GM19463 (cell line): ENCODE measurements at regions not wholly inside any gene's neighbourhood (a gene's known extent, or its start where the extent isn't known, plus 50 kb on each side); places are given as distances from the start of the nearest gene placed in this dataset.

ENCODE experiments used
- ATAC-seq: cut with Tn5 transposase; IDR thresholded peaks from one replicate; pipeline ENCODE4 v1.9.1; 2021; ENCODE audit warnings: mild to moderate bottlenecking, moderate library complexity; ENCODE audit not compliant: unreplicated experiment

DNA sequence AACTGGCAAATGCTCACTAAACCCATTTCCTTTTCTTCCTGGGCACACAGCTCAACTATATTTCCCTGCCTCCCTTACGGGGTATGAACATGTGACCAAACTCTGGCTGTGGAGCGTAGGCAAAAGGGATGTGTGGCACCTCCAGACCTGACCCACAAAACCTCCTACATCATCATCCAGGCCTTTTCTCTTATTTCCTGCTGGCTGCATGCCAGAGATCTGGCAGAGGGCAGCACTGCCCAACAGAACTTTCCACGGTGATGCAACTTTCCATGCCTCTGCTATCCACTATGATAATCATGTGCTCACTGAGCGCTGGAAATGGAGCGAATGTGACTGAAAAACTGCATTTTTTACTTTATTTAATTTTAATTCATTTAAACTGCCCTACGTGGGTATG is 99.6 kb upstream of the CACNA1E start:
- ATAC-seq: no peak

DNA sequence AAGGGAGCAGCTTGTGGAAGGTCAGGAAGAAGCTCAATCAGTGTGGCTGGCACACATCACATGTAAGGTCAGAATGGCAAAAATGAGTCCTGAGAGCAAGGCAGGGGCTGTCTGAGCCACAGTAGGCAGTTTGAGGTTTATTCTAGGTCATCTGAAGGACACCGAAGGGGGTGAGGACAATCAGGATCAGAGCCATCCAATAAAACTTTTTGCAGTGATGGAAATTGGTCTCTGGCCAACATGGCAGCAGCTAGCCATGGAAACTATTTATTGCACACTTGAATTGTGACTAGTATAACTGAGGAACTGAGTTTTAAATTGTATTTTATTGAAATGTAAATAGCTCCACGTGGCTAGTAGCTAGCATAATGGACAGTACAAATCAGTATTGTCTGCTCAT is 97.0 kb upstream of the CACNA1E start:
- no peak for ATAC-seq

DNA sequence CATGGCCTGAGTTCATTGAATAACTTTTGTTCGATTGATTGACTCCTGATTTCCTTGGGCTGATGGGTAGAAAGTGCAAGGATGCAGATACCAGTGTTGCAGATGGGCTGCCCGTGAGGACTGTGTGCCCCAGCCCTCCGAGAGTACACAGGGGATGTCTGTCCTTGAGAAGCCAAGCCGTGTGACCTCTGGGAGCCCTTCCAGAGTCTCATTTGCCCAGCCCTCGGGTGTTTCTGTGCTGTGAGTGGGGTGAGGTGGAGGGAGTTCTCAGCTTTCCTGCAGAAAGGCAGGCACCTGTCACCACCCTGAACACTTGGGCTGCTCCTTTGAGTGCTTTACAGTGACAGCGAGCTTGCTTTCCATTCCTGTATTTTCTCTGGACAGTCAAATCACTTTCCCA is 96.4 kb upstream of the CACNA1E start:
- no peak for ATAC-seq

DNA sequence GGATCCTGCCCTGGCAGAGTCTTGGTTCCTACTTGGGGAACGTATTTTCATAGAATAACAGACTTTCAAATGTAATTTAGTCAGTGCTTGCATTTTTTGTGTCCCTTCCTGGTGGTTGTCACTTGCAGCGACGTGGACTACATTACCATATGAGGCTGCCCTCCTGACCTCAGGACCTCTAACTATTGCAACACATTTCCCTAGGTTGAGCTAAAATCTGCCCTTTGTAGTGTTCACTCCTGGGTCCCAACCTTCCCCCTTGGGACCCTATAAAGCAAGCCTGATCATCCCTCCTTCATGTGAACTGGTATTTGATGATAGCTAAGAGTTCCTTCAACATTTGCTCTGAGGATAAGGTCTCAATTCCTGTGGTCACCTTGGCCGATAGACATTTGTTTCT is 95.6 kb upstream of the CACNA1E start:
- no peak for ATAC-seq

DNA sequence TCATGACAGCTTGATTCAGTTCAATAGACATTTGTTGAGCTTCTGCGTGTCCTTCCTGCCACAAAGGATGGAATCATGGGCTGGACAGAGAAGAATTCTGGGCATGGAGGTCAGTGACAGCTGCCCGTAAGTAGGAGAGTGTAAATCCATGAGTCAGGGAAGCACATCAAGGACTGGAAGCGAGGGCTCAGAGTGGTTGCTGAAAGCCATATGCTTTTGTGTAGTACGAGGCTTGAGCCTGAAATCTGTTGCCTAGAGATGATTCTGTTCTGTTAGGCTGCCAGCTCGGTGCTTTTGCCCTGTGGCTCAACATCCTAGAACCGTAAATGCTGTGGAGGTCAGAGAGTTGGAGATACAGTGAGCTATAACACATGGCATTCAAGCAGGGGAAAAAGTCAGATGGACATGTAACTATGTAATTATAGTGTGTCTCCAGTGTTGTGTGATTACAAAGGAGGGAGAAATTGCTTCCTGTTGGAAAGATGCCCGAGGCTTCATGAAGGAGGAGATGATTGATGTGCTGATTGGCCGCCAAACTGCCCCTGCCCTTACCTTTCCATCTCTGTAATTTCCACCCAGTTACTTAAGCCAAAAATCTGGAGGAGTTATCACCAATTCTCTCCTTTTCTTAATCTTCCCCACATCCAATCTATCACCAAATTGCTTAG is 92.8 kb upstream of the CACNA1E start:
- ATAC-seq: no peak

DNA sequence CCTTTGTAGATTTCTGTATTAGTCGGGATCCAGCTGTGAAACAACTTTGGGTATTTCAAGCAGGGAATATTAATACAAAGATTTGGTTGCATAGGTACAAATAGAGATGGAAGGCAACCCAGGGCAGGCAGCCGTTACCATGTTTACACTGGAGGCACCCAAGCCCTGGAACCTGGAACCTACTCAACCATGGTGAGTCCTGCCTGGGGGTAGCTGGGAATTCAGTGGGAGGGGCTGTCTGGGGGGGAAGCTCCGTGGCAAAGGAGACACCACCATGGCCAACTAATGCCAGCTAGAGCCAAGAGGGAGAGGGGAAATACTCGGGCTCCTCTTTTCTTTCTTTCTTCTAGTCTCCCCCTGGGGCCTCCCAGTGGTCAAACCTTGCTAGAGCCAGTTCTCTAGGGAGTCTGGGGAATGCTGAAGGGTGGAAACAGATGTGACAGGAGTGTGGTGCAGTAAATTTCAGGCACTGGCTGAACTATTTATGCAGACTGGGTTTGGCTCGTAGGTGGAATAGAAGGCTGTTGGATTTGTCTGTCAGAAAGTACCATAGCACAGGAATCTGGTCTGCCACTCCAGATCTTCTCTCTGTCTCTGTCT is 91.9 kb upstream of the CACNA1E start:
- ATAC-seq: no peak

DNA sequence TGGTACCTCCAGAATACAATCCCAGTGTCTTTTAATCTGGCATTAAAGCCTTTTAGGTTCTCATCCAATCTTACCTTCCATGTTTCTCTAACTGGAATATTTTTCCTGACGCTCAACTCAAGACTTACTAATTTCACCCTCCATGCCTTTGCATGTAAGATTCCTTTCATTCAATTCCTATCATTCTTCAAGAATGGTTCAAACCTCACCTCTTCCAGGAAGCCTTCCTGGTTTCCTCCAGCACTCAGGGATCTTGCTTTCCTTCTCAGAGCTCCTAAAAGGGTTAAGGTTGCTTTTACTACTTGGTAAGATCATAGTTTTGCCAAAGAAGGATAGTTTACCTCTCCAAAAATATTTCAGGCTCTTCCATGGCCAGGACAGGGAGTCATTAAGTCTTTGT is 91.2 kb upstream of the CACNA1E start:
- no peak for ATAC-seq

DNA sequence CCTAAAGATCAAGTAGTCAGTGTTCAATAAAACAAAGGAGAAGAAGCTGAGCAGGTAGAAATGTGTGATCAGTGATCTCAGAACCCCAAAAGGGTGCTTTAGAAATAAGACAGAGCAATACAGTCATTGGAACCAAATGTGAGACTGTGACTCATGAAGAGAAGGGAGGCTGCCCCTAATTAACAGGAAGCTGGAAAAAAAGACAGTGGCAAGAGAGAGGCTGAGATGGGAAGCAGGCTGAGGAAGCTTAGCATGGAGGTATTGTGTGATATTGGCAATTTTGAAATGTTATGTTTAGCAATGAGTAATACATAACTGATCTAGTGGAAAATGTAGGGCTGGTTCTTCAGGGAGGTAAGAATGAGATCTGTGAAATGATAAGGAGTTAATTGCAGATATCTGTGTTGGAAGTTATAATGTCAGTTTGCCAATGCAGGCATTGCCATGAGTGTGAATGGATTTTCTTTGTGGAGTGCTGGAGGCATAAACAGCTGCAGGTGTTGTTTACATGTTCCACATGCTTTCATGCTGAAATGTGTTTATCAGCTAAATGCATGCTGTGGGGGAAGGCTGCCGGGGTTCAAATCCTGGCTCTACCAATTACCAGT is 90.6 kb upstream of the CACNA1E start:
- no peak for ATAC-seq

DNA sequence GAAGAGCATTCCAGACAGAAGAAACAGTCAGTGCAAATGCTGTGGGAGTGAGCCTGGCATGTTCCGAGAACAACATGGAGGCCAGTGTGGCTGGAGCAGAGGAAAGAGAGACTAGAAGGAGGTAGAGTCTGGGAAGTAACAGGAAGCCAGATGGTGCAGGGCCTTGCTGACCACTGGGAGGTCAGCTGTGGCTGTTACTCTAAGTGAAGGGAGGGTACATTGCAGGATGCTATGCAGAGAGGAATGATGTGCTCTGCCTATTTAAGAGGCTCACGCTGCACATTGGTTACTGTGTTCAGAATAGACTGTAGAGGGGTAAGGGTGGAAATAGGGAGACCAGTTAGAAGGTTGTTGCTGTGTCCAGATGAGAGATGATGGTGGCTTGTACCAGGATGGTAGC is 88.6 kb upstream of the CACNA1E start:
- no peak for ATAC-seq

DNA sequence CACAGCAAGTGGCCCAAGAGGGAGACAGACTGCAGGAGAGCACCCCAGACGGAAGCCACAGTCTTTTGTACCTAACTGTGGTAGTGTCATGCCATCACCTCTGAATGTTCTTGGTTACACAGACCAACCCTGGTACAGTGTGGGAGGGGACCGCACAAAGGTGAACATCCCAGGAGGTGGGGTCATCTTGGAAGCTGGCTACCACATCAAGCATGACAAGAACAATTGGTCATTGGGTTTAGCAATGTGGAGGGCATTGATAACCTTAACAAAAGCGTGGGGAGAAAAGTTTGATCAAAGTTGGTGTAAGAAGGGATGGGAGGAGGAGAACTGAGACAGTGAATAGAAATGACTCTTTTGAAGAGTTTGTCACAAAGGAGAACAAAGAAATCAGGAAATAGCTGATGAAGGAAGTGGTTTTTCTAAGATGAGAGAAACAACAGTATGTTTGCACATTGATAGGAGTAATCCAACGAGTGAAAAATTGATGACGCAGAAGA is 87.1 kb upstream of the CACNA1E start:
- no peak for ATAC-seq

DNA sequence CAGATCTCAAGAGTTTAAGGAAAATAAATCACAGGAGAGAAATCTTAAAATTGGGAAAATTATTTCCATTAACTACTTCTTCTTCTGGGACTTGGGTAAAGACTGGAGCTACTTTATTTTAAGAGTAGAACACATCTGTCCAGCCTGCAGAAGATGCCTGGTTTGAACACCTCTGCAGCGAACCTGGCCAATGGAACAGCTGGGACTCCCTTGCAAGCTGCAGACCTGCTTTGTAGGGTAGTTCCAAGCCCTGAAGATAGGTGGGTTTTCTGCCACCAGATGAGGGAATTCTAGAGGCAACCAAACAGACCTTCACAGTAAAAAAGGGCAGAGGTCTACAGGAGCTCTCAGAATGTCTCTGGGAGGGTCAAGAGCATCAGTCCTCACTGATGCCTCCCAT is 86.5 kb upstream of the CACNA1E start:
- ATAC-seq: no peak

DNA sequence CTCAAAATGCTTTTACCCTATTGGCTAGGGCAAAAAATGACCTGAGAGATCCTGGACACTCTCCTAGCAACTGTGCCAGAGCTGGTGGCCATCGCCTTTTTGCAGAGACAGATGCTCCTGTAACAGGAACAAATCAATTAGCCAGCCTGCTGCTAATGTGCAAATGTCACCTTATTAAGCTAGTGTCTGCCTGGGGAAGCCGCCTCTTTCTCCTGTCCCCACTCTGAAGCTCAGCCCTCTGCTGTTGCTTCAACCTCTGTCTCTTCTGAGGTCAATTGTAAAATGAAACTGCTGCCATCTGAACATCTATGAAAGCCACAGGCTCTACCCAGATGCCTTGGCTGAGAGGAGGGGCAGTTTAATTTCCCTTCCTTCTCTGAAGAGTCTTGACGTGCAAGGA is 85.5 kb upstream of the CACNA1E start:
- ATAC-seq: peak; percentile 63

DNA sequence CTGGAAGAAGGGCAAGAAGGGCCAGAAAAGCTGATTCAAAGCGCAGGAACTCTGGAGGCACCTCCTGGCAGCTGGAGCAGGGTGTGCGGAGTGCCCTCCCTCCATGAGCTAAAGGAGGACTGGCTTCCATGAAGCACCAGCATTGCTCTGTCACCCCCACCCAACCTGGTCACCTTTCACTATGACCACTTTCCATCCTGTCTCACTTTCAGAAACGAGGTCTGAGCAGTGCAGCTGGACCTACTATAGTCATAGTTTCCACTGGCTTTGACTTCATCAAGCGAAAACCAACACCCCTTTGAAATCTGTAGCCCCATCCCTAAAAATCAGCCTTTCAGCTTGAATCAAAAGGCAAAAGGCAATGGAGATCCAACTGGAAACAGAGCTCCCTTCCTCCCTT is 84.8 kb upstream of the CACNA1E start:
- peak; percentile 83 for ATAC-seq

DNA sequence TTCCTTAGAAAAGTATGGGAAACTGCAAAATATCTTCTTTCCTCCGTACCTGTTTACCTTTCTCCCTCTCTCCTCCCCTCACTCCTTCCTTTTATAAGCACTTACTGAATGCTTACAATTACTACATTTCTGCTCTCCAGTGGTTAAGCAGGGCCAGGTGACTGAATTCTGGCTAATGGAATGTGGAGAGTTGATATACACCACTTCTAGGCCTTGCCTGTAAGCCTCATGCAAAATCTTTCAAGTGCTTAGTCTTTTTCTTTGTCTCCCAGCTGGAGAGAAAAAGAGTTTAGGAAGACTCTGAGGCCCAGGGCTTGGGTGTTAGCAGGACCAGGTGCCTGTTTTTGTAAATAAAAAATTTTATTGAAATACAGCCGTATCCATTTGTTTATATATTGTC is 77.7 kb upstream of the CACNA1E start:
- no peak for ATAC-seq

DNA sequence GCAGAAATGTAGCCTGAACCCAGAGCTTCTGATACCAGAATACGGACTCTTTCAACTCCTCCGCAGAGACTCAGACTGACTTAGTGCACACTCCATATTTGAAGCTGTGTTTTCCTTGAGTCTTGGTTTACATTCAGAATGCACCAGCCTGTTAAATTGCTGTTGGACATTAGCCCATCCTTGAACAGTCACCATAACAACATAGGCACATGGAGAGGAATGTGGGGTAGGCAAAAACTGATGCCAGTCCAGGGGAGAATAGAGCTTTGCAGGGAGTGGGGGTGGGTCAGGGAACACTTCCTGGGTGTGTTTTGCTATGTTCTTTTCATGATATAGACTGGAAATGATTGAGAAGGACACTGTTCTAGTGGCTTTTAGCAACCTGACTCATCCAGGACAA is 76.3 kb upstream of the CACNA1E start:
- no peak for ATAC-seq

DNA sequence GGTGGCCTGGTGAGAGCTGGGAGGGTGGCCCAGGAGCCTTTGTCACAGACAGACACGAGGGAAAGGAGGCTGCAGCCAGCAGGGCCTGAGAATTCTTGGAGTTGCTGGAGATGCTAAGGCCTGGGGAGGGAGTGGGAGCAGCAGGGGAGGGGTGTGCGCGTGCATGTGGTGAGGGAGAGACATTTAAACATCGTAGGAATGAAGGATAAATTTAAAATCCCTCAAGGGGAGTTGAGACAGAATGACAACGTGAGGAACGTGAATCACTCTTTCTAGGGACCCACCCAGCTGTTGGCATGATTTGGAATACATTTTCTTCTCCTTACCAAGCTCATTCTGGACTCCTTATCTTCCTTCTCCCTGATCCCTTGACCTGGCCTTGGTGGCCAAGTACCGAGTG is 73.3 kb upstream of the CACNA1E start:
- no peak for ATAC-seq

DNA sequence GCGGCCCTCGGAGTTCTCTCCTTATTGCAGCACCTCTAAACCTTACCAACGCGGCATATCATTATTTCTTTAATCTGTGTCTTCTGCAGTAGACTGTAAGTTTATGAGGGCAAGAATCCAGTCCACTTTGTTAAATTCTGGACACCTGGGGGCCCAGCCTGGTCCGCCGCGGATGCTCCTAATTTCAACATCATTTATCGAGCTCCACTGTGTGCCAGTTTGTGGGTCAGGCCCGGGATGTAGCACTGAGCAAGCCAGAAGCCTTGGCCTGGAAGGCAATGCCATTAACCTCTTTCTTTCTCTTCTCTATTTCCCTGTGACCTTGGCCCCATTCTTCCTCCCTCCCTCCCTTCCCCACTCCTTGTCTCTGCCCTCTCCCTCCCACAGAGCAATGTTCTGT is 70.6 kb upstream of the CACNA1E start:
- no peak for ATAC-seq

DNA sequence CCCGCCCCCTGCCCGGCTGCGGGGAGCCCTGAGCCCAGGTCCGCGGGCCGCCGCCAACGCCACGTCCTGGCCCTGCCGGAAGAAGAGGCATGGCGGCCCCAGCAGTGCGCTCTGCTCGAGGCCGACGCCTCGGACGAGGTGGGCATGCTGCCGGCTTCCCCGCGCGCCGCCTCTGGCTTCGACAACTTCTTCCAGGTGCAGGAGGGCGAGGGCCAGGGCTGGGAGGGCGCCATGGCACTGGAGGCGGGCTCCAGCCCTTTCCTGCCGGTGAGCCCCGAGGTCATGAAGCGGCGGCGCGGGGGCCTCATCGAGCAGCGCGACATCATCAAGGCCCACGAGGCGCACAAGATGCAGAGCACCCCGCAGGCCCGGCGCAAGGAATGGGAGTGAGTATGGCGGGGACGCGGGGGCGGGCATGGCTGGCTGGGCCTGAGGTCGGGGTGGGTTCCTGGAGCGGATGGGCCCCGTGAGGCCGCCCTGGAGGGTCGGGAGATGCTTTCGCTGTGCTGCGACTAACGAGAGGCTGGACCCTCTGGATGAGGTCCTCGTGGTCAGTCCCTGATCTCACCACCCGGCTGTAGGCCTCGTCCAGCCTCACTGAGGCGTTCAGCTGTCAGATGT is 70.0 kb upstream of the CACNA1E start:
- ATAC-seq: no peak

DNA sequence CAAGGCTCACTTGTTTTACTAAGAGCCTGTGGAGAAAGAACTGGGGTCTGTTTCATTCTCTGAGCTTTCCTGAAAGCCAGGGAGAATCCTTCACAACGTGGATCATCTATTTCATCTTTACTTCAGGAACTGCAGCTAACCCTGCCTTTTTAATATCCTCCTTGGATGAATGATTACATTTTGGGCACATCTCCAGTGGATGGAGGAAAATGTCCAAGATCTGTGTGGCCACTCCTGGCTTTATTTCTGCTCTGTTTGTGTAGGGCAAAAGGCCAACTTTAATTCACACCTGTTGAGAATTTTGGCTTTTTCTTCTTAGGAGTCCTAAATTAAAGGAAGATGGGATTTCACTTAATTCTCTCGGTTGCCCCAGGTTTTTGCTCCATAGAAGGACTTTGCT is 69.5 kb upstream of the CACNA1E start:
- no peak for ATAC-seq

DNA sequence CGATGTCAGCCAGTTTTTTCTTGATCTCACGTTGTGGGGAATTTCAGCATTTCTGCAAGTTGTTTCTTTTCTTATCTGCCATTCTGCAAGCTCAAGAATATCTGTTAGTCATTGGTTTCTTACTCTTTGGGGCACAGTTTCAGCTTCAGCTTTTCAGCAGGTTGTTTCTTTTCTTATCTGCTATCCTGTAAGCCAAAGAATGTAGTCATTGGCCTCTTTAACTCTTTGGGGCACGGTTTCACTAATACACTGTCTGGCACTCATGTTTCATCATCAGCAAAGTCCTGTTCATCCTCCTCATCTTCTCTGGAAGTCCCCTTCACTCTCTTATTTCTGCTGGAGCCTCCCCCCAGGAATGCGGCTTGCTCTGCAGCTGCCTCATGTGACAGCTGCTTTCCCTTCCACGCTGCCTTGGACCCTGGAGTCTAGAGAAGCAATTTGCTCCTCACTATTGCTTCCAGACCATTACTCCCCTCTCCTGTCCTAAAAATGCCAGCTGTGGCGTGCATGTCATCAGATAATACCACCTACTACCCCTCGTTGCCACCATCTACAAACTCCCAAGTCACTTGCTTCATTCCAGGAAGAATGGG is 67.0 kb upstream of the CACNA1E start:
- no peak for ATAC-seq

DNA sequence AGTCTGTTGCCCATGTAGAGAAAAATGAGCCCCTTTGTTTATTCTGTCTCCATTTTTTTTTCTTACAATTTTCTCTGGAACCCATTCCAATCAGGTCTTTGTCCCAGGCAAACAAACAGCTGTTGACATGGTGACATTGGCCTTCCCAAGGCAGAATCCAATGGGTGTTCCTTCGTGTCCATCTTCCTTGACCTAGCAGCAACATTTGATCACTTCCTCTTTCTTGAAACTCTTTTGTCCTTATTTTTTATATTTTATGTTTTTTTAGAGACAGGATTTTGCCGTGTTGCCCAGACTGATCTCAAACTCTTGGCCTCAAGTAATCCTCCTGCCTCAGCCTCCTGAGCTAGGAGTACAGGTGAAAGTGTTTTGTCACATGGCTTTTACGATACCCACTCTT is 65.4 kb upstream of the CACNA1E start:
- ATAC-seq: no peak
